Esophagus muscularis mucosa (tissue), 3 donors: ENCODE measurements at regions not wholly inside any gene's neighbourhood (a gene's known extent, or its start where the extent isn't known, plus 50 kb on each side); places are given as distances from the start of the nearest gene placed in this dataset.

Source experiments
- CTCF ChIP-seq, 3 experiments: fragments of 200-600 bp in 2 of 3; fragments of 450-650 bp in 1 of 3; sonication (generic) in 2 of 3; IDR thresholded peaks; one replicate each; pipeline ENCODE4 v1.5.1; 2017 to 2019; ENCODE audit warnings: antibody characterized with exemption in 3 of 3, mild to moderate bottlenecking in 2 of 3, moderate library complexity in 1 of 3
- POLR2A ChIP-seq: fragments of 450-650 bp; IDR thresholded peaks from one replicate; pipeline ENCODE4 v1.6.1; 2017; ENCODE audit warnings: antibody characterized with exemption, moderate library complexity, mild to moderate bottlenecking, low read depth

GRCh38 chr1:23615852-23616251, 56.6 kb upstream of the ID3 start:
- TF ChIP-seq POLR2A (no peak), CTCF (IDR thresholded peaks at IDR 0.05) (no peak)
